ENCODE measurements at regions not wholly inside any gene's neighbourhood (a gene's known extent, or its start where the extent isn't known, plus 50 kb on each side); places are given as distances from the start of the nearest gene placed in this dataset.

GRCh38 chr4:181611946-181612600 lies 631.1 kb upstream of the TENM3 start:
- Histone ChIP-seq H3K4me1 (no peaks in the 10 kb centered on the region), H3K36me3 (no peaks in the 10 kb centered on the region)
- DNase-seq, result no peak

GRCh38 chr4:181613200-181613599 lies 630.0 kb upstream of the TENM3 start:
- Histone ChIP-seq H3K9me3 (no peaks in the 10 kb centered on the region), H3K4me1 (no peaks in the 10 kb centered on the region), H3K36me3 (no peaks in the 10 kb centered on the region), H3K4me3 (ENCODE audit: low read depth, low read length) (no peak overlapping the region), H3K27me3 (no peaks in the 10 kb centered on the region)
- TF ChIP-seq CTCF (IDR thresholded peaks at IDR 0.05; ENCODE audit: low read depth, low read length), result no peak
- no peak for DNase-seq

More at GRCh38 chr4:181611946-181612600, 631.1 kb upstream of the TENM3 start:
- H3K9me3 ChIP-seq, result no peaks in the 10 kb centered on the region
- no peak for TF ChIP-seq CTCF (IDR thresholded peaks at IDR 0.05; ENCODE audit: low read depth, low read length)
- H3K4me3 ChIP-seq (ENCODE audit: low read depth, low read length), result no peak overlapping the region
- no peaks in the 10 kb centered on the region for H3K27me3 ChIP-seq

GRCh38 chr4:181618038-181618618 lies 625.1 kb upstream of the TENM3 start:
- Histone ChIP-seq H3K4me1 (no peaks in the 10 kb centered on the region), H3K9me3 (no peaks in the 10 kb centered on the region), H3K36me3 (no peaks in the 10 kb centered on the region), H3K27me3 (no peaks in the 10 kb centered on the region), H3K4me3 (ENCODE audit: low read depth, low read length) (no peak overlapping the region)
- no peak for TF ChIP-seq CTCF (IDR thresholded peaks at IDR 0.05; ENCODE audit: low read depth, low read length)
- peak; percentile 14 for DNase-seq

- H3K36me3 ChIP-seq, result no peaks in the 10 kb centered on the region
- DNase-seq, result peak; percentile 22
- no peaks in the 10 kb centered on the region for H3K4me1 ChIP-seq
- no peaks in the 10 kb centered on the region for H3K9me3 ChIP-seq
- no peak overlapping the region for H3K4me3 ChIP-seq (ENCODE audit: low read depth, low read length)
- no peaks in the 10 kb centered on the region for H3K27me3 ChIP-seq
- TF ChIP-seq CTCF (IDR thresholded peaks at IDR 0.05; ENCODE audit: low read depth, low read length), result peak; percentile 19; the same call in 1 of the 2 replicates
These were observed 624.3 kb upstream of the TENM3 start for GRCh38 chr4:181618896-181619295.

GRCh38 chr4:181619651-181620050 lies 623.6 kb upstream of the TENM3 start:
- Histone ChIP-seq H3K36me3 (no peaks in the 10 kb centered on the region), H3K4me1 (no peaks in the 10 kb centered on the region), H3K4me3 (ENCODE audit: low read depth, low read length) (no peak overlapping the region), H3K9me3 (no peaks in the 10 kb centered on the region), H3K27me3 (no peaks in the 10 kb centered on the region)
- no peak for DNase-seq
- no peak for TF ChIP-seq CTCF (IDR thresholded peaks at IDR 0.05; ENCODE audit: low read depth, low read length)
